ENCODE measurements at regions not wholly inside any gene's neighbourhood (a gene's known extent, or its start where the extent isn't known, plus 50 kb on each side); places are given as distances from the start of the nearest gene placed in this dataset.

GRCh38 chr5:171619196-171619595 lies 166.4 kb upstream of the SMIM23 start:
- no peak for TF ChIP-seq CTCF (conservative IDR thresholded peaks at IDR 0.05; ENCODE audit: low read depth, low read length)
- no peak for TF ChIP-seq EZH2 (IDR thresholded peaks at IDR 0.05; ENCODE audit: borderline replicate concordance, low read depth, low read length, poor library complexity, severe bottlenecking)

Data from A673 (cell line).